ENCODE measurements at regions not wholly inside any gene's neighbourhood (a gene's known extent, or its start where the extent isn't known, plus 50 kb on each side); places are given as distances from the start of the nearest gene placed in this dataset.

DNA sequence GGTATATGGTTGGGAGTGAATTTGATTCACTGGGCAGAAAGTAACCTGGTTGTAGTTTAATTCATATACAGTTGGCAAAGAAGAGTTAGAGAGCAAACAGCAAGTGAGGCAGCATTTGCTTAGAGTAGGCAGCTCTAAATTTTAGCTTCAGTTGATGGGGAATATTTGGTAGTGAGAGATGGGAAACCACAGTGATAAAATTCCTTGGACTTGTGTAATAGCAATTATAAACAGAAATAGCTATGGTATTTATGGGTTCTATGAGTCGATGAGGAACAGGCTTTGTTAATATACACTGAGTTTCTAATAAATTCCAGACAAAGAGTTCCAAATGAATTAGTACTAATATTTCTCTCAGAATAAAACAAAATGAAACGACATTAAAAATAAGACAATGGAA lies 894.0 kb downstream of the ROBO2 start:
- Mint-ChIP-seq H3K36me3 (ENCODE audit: low read depth) (no peaks in the 10 kb centered on the region), H3K27me3 (ENCODE audit: low read depth) (no peaks in the 10 kb centered on the region), H3K4me1 (ENCODE audit: low read depth) (no peaks in the 10 kb centered on the region), H3K9me3 (ENCODE audit: insufficient read depth) (peaks cover 4% of the 10 kb centered on the region), H3K27ac (no peak overlapping the region), H3K4me3 (no peak overlapping the region)
- POLR2A ChIA-PET: no interaction called here
- ATAC-seq: no peak
- CTCF ChIA-PET: no interaction called here
- DNase-seq: no peak

DNA sequence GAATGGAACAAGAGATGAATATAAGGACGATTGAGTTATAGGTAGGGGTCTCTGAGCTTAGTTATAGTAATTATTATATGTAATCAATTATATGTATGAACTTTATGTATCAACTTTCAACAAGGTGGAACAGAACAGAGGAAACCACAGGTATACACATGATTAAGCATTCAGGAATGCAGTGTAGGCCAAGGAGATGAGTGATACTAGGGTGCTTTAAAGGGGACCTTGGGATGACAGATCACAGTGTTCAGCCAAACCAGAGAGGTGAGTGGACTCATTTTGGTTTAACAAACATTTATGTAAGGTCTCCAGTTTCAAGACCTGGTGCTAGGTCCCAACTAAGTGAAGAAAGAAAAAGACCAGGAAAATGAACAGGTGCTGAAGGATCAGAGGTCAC lies 895.5 kb downstream of the ROBO2 start:
- peaks cover 7% of the 10 kb centered on the region for H3K9me3 Mint-ChIP-seq (ENCODE audit: insufficient read depth)
- H3K27me3 Mint-ChIP-seq (ENCODE audit: low read depth): no peaks in the 10 kb centered on the region
- no peak for DNase-seq
- H3K27ac Mint-ChIP-seq: no peak overlapping the region
- ChIA-PET POLR2A (no interaction called here), CTCF (no interaction called here)
- no peak for ATAC-seq
- H3K4me3 Mint-ChIP-seq: no peak overlapping the region
- no peaks in the 10 kb centered on the region for H3K36me3 Mint-ChIP-seq (ENCODE audit: low read depth)
- no peaks in the 10 kb centered on the region for H3K4me1 Mint-ChIP-seq (ENCODE audit: low read depth)

GRCh38 chr3:77939726-77940125 lies 899.8 kb downstream of the ROBO2 start:
- Mint-ChIP-seq H3K27ac (no peak overlapping the region), H3K4me1 (ENCODE audit: low read depth) (no peaks in the 10 kb centered on the region), H3K9me3 (ENCODE audit: insufficient read depth) (peaks cover 3% of the 10 kb centered on the region), H3K36me3 (ENCODE audit: low read depth) (no peaks in the 10 kb centered on the region), H3K4me3 (no peak overlapping the region), H3K27me3 (ENCODE audit: low read depth) (no peaks in the 10 kb centered on the region)
- CTCF ChIA-PET: no interaction called here
- ATAC-seq (no peak), DNase-seq (no peak)
- POLR2A ChIA-PET: no interaction called here

DNA sequence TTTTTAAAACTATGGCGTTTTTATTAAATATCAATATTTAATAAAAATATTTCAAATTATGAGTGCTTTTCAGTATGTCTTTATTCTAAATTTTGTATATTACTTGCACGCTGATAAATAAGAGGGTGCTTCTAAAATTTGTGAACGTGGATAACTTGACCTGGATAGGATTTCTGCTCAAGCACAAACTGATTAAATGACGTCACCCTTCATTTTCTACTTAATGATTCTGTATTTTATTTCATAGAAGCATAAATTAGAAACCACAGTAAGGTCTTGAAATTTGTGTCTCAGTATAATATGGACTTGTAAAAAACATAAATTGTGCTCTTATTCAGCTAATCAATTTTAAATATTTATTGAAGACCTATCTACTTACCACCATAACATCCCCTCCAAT lies 903.7 kb downstream of the ROBO2 start:
- H3K4me3 Mint-ChIP-seq: no peak overlapping the region
- POLR2A ChIA-PET: no interaction called here
- ATAC-seq: no peak
- DNase-seq: no peak
- CTCF ChIA-PET: no interaction called here
- no peaks in the 10 kb centered on the region for H3K36me3 Mint-ChIP-seq (ENCODE audit: low read depth)
- H3K27ac Mint-ChIP-seq: no peak overlapping the region
- no peaks in the 10 kb centered on the region for H3K27me3 Mint-ChIP-seq (ENCODE audit: low read depth)
- H3K4me1 Mint-ChIP-seq (ENCODE audit: low read depth): no peaks in the 10 kb centered on the region
- H3K9me3 Mint-ChIP-seq (ENCODE audit: insufficient read depth): peaks cover 3% of the 10 kb centered on the region

DNA sequence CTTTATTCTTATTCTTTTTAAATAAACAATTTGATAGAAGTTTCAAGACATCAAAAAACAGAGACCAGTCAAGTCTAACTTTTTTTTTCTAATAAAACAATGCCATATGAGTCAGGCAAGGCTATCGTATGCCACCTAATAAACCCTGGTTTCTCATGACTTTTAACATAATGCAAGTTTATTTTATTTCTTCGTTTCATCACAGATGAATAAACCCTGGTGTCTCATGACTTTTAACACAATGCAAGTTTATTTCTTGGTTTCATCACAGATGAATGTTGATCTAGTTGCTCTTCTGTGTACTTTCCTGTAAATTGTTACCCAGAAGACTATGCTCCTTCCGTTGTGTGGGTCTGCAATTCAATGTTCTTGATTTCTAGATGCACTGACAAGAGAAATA lies 905.4 kb downstream of the ROBO2 start:
- Mint-ChIP-seq H3K9me3 (ENCODE audit: insufficient read depth) (no peaks in the 10 kb centered on the region), H3K27ac (no peak overlapping the region), H3K4me3 (no peak overlapping the region), H3K27me3 (ENCODE audit: low read depth) (no peaks in the 10 kb centered on the region), H3K36me3 (ENCODE audit: low read depth) (no peaks in the 10 kb centered on the region), H3K4me1 (ENCODE audit: low read depth) (no peaks in the 10 kb centered on the region)
- ChIA-PET POLR2A (no interaction called here), CTCF (no interaction called here)
- ATAC-seq: no peak
- no peak for DNase-seq

- POLR2A ChIA-PET: no interaction called here
- no peaks in the 10 kb centered on the region for H3K4me1 Mint-ChIP-seq (ENCODE audit: low read depth)
- H3K4me3 Mint-ChIP-seq: no peak overlapping the region
- H3K27me3 Mint-ChIP-seq (ENCODE audit: low read depth): no peaks in the 10 kb centered on the region
- DNase-seq (no peak), ATAC-seq (no peak)
- H3K27ac Mint-ChIP-seq: no peak overlapping the region
- no peaks in the 10 kb centered on the region for H3K36me3 Mint-ChIP-seq (ENCODE audit: low read depth)
- H3K9me3 Mint-ChIP-seq (ENCODE audit: insufficient read depth): peaks cover 7% of the 10 kb centered on the region
- CTCF ChIA-PET: no interaction called here
Observed at GRCh38 chr3:77947671-77948070, 907.8 kb downstream of the ROBO2 start.

DNA sequence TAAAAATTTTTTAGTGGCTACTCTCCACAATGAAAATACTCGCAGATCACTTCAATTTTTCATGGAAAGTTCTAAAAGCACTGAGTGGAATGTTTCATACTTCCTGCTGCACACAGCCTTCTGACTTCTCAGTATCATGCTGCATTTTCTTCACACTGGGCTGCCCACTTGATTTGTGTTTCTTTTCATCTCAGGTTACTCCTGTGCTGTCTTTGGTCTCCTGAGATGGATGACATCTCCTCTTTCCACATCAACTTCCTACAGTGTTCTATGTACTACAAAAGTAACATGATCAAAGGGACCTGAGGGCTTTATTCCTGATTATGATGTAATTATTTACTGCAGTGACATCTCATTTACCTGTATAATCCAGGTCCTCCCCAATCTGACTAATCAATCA lies 927.7 kb downstream of the ROBO2 start:
- H3K27ac Mint-ChIP-seq: no peak overlapping the region
- ATAC-seq: no peak
- ChIA-PET CTCF (no interaction called here), POLR2A (no interaction called here)
- DNase-seq: no peak
- H3K36me3 Mint-ChIP-seq (ENCODE audit: low read depth): no peaks in the 10 kb centered on the region
- H3K9me3 Mint-ChIP-seq (ENCODE audit: insufficient read depth): peaks cover 11% of the 10 kb centered on the region
- H3K27me3 Mint-ChIP-seq (ENCODE audit: low read depth): no peaks in the 10 kb centered on the region
- H3K4me1 Mint-ChIP-seq (ENCODE audit: low read depth): no peaks in the 10 kb centered on the region
- H3K4me3 Mint-ChIP-seq: no peak overlapping the region

GRCh38 chr3:77976079-77976478 lies 936.2 kb downstream of the ROBO2 start:
- ChIA-PET POLR2A (no interaction called here), CTCF (no interaction called here)
- no peaks in the 10 kb centered on the region for H3K27me3 Mint-ChIP-seq (ENCODE audit: low read depth)
- H3K36me3 Mint-ChIP-seq (ENCODE audit: low read depth): no peaks in the 10 kb centered on the region
- DNase-seq: no peak
- H3K9me3 Mint-ChIP-seq (ENCODE audit: insufficient read depth): peaks cover 16% of the 10 kb centered on the region
- H3K4me1 Mint-ChIP-seq (ENCODE audit: low read depth): no peaks in the 10 kb centered on the region
- no peak overlapping the region for H3K27ac Mint-ChIP-seq
- ATAC-seq: no peak
- H3K4me3 Mint-ChIP-seq: no peak overlapping the region

DNA sequence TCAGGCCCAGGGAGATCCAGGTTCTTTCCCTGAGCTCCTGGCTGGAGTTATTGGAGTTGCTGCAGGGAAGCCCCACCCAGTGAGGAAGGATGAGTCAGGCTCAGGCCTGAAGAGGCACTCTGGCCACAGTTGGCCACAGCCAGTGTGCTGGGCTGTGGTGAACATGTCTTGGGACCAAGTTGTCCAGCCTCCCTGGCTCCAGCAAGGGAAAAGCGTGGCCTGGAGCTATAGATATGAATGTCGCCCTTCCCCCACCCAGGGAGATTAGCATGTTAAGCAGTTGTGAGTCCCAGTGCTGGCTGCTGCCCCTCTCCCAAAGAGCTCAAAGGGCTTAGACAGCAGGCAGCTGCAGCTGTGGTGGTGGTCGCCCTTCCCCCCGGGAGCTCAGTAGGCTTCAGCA lies 963.2 kb downstream of the ROBO2 start:
- H3K4me3 Mint-ChIP-seq: no peak overlapping the region
- H3K36me3 Mint-ChIP-seq (ENCODE audit: low read depth): no peaks in the 10 kb centered on the region
- DNase-seq: no peak
- ATAC-seq: no peak
- no peak overlapping the region for H3K27ac Mint-ChIP-seq
- H3K4me1 Mint-ChIP-seq (ENCODE audit: low read depth): no peaks in the 10 kb centered on the region
- peaks cover 16% of the 10 kb centered on the region for H3K9me3 Mint-ChIP-seq (ENCODE audit: insufficient read depth)
- CTCF ChIA-PET: no interaction called here
- H3K27me3 Mint-ChIP-seq (ENCODE audit: low read depth): no peaks in the 10 kb centered on the region
- POLR2A ChIA-PET: no interaction called here

DNA sequence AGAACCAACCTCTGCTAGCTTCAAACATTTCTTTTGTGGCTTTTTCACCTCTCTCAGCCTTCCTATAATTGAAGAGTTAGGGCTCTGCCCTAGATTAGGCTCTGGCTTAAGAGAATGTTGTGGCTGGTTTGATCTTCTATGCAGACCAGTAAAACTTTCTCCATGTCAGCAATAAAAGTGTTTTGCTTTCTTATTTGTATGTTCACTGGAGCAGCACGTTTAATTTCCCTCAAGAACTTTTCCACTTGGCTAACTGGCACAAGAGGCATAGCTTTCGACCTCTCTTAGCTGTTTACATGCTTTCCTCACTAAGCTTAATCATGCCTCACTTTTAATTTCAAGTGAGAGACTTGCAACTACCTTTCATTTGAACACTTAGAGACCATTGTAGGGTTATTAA lies 964.7 kb downstream of the ROBO2 start:
- no peak for DNase-seq
- Mint-ChIP-seq H3K36me3 (ENCODE audit: low read depth) (no peaks in the 10 kb centered on the region), H3K4me1 (ENCODE audit: low read depth) (no peaks in the 10 kb centered on the region), H3K27me3 (ENCODE audit: low read depth) (no peaks in the 10 kb centered on the region), H3K27ac (no peak overlapping the region), H3K4me3 (no peak overlapping the region), H3K9me3 (ENCODE audit: insufficient read depth) (peaks cover 16% of the 10 kb centered on the region)
- ATAC-seq: no peak
- CTCF ChIA-PET: no interaction called here
- POLR2A ChIA-PET: no interaction called here

- no peak overlapping the region for H3K27ac Mint-ChIP-seq
- peaks cover 15% of the 10 kb centered on the region for H3K9me3 Mint-ChIP-seq (ENCODE audit: insufficient read depth)
- CTCF ChIA-PET: no interaction called here
- no peak for ATAC-seq
- no peaks in the 10 kb centered on the region for H3K27me3 Mint-ChIP-seq (ENCODE audit: low read depth)
- no peak overlapping the region for H3K4me3 Mint-ChIP-seq
- H3K36me3 Mint-ChIP-seq (ENCODE audit: low read depth): no peaks in the 10 kb centered on the region
- no peak for DNase-seq
- POLR2A ChIA-PET: no interaction called here
- H3K4me1 Mint-ChIP-seq (ENCODE audit: low read depth): no peaks in the 10 kb centered on the region
Observed at GRCh38 chr3:78013653-78014052, 973.8 kb downstream of the ROBO2 start.

DNA sequence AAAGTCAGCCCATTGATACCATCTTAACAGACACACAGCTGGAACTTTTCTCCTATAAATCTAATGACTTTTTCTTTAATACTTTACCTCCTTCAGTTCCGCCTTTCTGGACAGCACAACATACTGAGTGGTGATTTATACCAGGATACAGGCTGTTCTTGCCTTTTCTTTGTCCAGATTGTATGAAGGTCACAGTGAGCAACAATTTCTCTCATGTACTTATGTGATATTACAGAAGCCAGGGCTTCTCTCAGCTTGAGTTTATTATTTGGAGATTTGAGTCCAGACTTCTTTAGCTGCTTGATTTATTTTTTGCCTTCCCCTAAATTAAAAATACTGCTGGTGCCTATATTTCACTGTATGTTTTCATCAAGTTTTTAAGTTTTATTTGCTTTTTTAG lies 976.0 kb downstream of the ROBO2 start:
- CTCF ChIA-PET: no interaction called here
- Mint-ChIP-seq H3K9me3 (ENCODE audit: insufficient read depth) (peaks cover 15% of the 10 kb centered on the region), H3K4me3 (no peak overlapping the region), H3K27ac (no peak overlapping the region), H3K27me3 (ENCODE audit: low read depth) (no peaks in the 10 kb centered on the region), H3K4me1 (ENCODE audit: low read depth) (no peaks in the 10 kb centered on the region), H3K36me3 (ENCODE audit: low read depth) (no peaks in the 10 kb centered on the region)
- ATAC-seq (no peak), DNase-seq (no peak)
- POLR2A ChIA-PET: no interaction called here

- Mint-ChIP-seq H3K9me3 (ENCODE audit: insufficient read depth) (peaks cover 13% of the 10 kb centered on the region), H3K27me3 (ENCODE audit: low read depth) (no peaks in the 10 kb centered on the region), H3K4me1 (ENCODE audit: low read depth) (no peaks in the 10 kb centered on the region), H3K27ac (no peak overlapping the region), H3K36me3 (ENCODE audit: low read depth) (no peaks in the 10 kb centered on the region), H3K4me3 (no peak overlapping the region)
- DNase-seq (no peak), ATAC-seq (no peak)
- POLR2A ChIA-PET: no interaction called here
- CTCF ChIA-PET: no interaction called here
Observed at GRCh38 chr3:78021710-78022109, 981.8 kb downstream of the ROBO2 start.

GRCh38 chr3:78022232-78022631 lies 982.3 kb downstream of the ROBO2 start:
- ChIA-PET CTCF (no interaction called here), POLR2A (no interaction called here)
- H3K36me3 Mint-ChIP-seq (ENCODE audit: low read depth): no peaks in the 10 kb centered on the region
- no peak overlapping the region for H3K4me3 Mint-ChIP-seq
- H3K9me3 Mint-ChIP-seq (ENCODE audit: insufficient read depth): peaks cover 13% of the 10 kb centered on the region
- ATAC-seq (no peak), DNase-seq (no peak)
- H3K27me3 Mint-ChIP-seq (ENCODE audit: low read depth): no peaks in the 10 kb centered on the region
- H3K27ac Mint-ChIP-seq: no peak overlapping the region
- H3K4me1 Mint-ChIP-seq (ENCODE audit: low read depth): no peaks in the 10 kb centered on the region

All from activated CD8-positive, alpha-beta T cell treated with anti-CD3 and anti-CD28 coated beads, Interleukin-2, amount 10 ng/mL, durations not matched to agents 7 days and 5 days (primary cell).